Central memory CD8-positive, alpha-beta T cell (primary cell): ENCODE measurements at regions not wholly inside any gene's neighbourhood (a gene's known extent, or its start where the extent isn't known, plus 50 kb on each side); places are given as distances from the start of the nearest gene placed in this dataset.

Experiments used
- ATAC-seq: fragments of 150-1000 bp; cut with Tn5 transposase; replicated peaks from 2 replicates; pipeline ENCODE4 v1.10.0; 2022; ENCODE audit warnings: mild to moderate bottlenecking, moderate FRiP score, moderate number of reproducible peaks; ENCODE audit not compliant: poor library complexity, severe bottlenecking; ENCODE audit errors: extremely low read depth
- DNase-seq, 2 donors: peaks; one replicate each; pipeline ENCODE4 v3.0.0; 2021; ENCODE audit warnings: low spot score in 2 of 2
- H3K27ac Mint-ChIP-seq: one replicate; pipeline ENCODE4 v1.8.0; 2022; ENCODE audit warnings: low read depth, mild to moderate bottlenecking, moderate library complexity, mixed read lengths
- H3K27me3 Mint-ChIP-seq: one replicate; pipeline ENCODE4 v1.8.0; 2022; ENCODE audit warnings: mixed read lengths
- H3K36me3 Mint-ChIP-seq: one replicate; pipeline ENCODE4 v1.8.0; 2022; ENCODE audit warnings: mild to moderate bottlenecking, moderate library complexity, mixed read lengths; ENCODE audit not compliant: insufficient read depth
- H3K4me1 Mint-ChIP-seq: one replicate; pipeline ENCODE4 v1.8.0; 2022; ENCODE audit warnings: mixed read lengths
- H3K4me3 Mint-ChIP-seq: one replicate; pipeline ENCODE4 v1.8.0; 2022; ENCODE audit warnings: mild to moderate bottlenecking, moderate library complexity, mixed read lengths
- H3K9me3 Mint-ChIP-seq: one replicate; pipeline ENCODE4 v1.8.0; 2022; ENCODE audit warnings: mixed read lengths

DNA sequence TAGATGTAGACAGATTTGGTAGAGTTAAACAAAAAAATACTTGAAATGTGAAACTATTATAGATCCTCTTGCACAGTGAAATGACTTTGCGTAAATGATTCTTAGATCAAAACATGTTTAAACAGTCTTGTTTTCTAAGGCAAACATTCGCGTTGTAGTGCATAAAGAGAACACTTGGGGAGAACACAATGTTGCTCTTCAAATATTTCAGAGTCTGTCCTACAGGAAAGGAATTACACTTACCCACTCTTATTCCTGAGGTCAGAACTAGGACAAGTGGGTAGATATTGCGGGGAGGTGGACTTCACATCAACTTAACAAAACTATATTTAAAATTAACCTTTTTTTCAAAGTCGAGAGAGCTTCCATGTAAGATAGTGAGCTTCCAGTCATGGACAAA, 183.5 kb upstream of the PCSK2 start:
- H3K27me3 Mint-ChIP-seq: no peaks in the 10 kb centered on the region
- no peak overlapping the region for H3K27ac Mint-ChIP-seq
- ATAC-seq (no peak), DNase-seq (no peak)
- H3K36me3 Mint-ChIP-seq: no peaks in the 10 kb centered on the region
- H3K9me3 Mint-ChIP-seq: peaks cover 5% of the 10 kb centered on the region
- H3K4me1 Mint-ChIP-seq: no peaks in the 10 kb centered on the region
- no peak overlapping the region for H3K4me3 Mint-ChIP-seq

DNA sequence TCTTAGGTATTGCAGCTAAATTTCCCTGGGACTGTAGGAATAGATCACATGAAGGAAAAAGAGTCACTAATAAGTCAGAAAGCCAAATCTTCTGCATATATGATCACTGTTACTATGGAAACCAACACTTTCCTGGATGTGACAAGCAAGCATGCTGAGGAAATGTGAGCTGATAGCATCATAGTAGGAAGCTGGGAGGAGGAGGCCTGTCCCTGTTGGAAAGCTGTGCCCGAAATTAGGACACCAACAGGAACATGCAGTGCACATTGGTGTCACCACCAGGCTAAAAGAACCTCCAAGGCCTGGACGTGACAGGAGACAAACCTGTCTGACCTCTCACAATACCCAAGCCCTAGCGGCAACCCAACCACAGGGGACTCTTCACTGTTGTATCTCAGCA, 181.9 kb upstream of the PCSK2 start:
- H3K27me3 Mint-ChIP-seq: no peaks in the 10 kb centered on the region

DNA sequence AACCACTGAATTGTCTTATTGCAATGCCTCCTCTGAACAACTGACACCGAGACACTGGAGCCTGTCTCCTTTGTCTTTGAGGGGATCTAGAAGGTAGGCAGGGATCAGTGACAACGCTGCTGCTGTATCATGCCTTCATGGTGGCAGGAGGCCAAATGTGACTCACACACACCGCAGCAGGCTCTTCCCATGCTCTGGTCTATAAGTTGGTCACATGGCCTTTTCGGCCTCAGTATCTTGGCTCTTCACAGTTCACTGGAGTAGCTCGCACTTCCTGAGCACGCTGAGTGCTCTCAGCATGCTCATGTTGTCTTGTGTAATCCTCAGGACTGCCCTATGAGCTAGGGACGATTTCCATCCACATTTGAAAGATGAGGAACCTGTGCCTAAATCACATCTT, 167.4 kb upstream of the PCSK2 start:
- Mint-ChIP-seq H3K27me3 (no peaks in the 10 kb centered on the region), H3K9me3 (peaks cover 15% of the 10 kb centered on the region), H3K36me3 (peaks cover 2% of the 10 kb centered on the region), H3K4me1 (no peaks in the 10 kb centered on the region), H3K27ac (no peak overlapping the region), H3K4me3 (no peak overlapping the region)
- DNase-seq (no peak), ATAC-seq (no peak)

More for the DNA sequence above, 181.9 kb upstream of the PCSK2 start:
- ATAC-seq (no peak), DNase-seq (no peak)
- H3K9me3 Mint-ChIP-seq: peaks cover 5% of the 10 kb centered on the region
- H3K4me1 Mint-ChIP-seq: no peaks in the 10 kb centered on the region
- no peaks in the 10 kb centered on the region for H3K36me3 Mint-ChIP-seq
- H3K27ac Mint-ChIP-seq: no peak overlapping the region
- H3K4me3 Mint-ChIP-seq: no peak overlapping the region

DNA sequence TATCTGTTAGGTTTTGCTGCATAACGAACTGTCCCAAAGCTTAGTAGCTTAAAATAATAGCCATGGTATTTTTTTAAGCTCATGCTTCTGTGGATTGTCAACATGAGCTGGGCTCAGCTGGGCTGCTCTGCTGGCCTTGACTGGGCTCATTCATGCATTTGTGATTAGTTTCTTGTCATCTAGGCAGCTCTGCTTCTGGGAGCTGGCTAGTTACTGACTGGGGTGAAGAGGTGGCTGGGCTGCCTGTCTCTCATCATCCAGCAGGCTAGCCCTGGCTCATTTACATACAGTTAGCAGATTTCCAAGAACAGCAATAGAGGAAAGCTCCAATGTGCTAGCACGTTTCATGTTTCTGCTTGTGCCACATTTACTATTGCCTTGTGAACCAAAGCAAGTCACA, 165.1 kb upstream of the PCSK2 start:
- Mint-ChIP-seq H3K4me3 (no peak overlapping the region), H3K27me3 (no peaks in the 10 kb centered on the region), H3K36me3 (peaks cover 2% of the 10 kb centered on the region), H3K9me3 (peaks cover 15% of the 10 kb centered on the region), H3K4me1 (no peaks in the 10 kb centered on the region), H3K27ac (no peak overlapping the region)
- DNase-seq: no peak
- no peak for ATAC-seq

DNA sequence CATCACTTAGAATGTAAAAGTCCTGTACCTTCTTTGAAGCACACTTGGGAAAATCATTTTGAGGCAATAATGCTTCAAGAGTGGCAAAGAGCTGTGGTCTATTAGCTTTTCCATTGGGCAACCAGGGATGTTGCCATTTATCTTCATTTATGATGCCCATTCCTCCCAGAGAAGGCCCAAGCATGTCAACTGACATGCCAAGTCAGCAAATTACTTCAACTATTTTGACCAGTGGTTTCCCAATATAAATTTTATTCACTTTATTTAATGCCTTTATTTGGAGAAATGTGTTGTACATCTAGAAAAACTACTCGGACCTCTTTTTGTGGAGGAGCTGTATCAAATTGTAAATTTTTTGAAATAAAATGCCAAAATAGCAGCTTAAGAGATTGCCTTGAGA, 164.1 kb upstream of the PCSK2 start:
- Mint-ChIP-seq H3K9me3 (peaks cover 10% of the 10 kb centered on the region), H3K27me3 (no peaks in the 10 kb centered on the region), H3K4me3 (no peak overlapping the region), H3K4me1 (no peaks in the 10 kb centered on the region), H3K27ac (no peak overlapping the region), H3K36me3 (no peaks in the 10 kb centered on the region)
- DNase-seq (no peak), ATAC-seq (no peak)

DNA sequence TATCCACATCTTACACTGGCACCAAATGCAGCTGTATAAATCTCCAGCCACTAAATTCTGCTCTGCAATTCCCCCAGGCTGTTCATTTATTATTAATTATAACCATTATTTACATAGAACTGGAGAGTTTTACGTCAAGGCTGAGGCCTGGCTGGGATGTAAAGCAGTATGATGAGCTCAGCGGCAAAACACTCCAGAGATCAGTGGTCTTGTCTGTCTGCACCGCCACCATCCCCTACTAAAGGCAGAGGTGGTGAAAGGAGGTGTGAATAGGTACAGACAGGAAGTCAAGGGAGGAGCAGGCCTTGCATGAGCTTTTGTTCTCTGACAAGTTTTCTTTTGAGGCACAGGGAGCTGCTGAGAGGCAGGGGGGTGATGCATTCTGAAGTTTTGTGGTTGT, 159.9 kb upstream of the PCSK2 start:
- Mint-ChIP-seq H3K36me3 (no peaks in the 10 kb centered on the region), H3K27me3 (no peaks in the 10 kb centered on the region), H3K9me3 (peaks cover 13% of the 10 kb centered on the region), H3K4me3 (no peak overlapping the region), H3K4me1 (no peaks in the 10 kb centered on the region), H3K27ac (no peak overlapping the region)
- ATAC-seq: no peak
- DNase-seq: no peak

DNA sequence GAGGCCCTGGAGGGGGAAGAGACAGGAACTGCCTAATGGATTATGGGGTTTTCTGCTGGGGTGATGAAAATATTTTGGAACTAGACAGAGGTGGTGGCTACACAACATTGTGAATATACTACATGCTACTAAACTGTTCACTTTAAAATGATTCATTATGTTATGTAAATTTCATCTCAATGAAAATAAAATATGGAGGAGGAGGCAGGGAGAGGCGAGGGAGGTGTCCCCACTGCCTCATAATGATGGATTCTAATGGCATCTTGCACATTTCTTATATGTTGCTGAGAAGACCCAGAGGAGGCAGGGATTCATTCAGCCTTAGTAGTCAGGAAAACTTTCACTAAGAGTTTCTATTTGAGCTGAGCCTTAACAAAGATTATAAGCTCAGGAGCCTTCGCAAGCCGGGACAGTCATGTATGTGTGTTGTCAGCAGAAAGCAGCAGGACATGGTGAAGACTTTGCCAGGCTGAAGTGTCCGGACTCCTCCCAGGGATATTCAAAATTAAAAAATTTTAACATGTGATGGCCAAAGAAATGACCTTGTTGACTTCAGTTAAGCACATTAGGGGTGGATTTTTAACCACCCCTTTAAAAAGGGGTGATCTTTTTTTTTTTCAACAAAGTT, 158.6 kb upstream of the PCSK2 start:
- DNase-seq (no peak), ATAC-seq (no peak)
- Mint-ChIP-seq H3K4me1 (no peaks in the 10 kb centered on the region), H3K27ac (no peak overlapping the region), H3K27me3 (no peaks in the 10 kb centered on the region), H3K9me3 (peaks cover 13% of the 10 kb centered on the region), H3K4me3 (no peak overlapping the region), H3K36me3 (no peaks in the 10 kb centered on the region)

DNA sequence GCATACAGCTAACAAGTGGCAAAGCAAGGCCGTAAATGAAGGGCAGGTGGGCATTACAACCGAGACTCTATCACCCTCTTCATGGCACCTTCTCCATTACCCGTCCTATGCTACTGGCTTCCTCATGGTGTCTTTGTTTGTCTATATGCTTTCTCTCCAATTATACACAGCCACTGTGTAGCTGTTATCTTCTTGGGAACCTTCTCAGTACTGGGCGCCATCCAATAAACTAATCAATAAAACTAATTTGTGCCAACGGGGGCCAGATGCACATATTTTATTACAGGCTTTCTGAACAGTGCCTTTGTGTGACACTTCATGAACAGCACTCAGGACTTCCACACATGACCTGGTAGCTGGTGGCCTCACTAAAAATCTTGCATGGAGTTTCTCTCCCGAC, 149.8 kb upstream of the PCSK2 start:
- H3K4me1 Mint-ChIP-seq: no peaks in the 10 kb centered on the region
- H3K36me3 Mint-ChIP-seq: no peaks in the 10 kb centered on the region
- ATAC-seq: no peak

DNA sequence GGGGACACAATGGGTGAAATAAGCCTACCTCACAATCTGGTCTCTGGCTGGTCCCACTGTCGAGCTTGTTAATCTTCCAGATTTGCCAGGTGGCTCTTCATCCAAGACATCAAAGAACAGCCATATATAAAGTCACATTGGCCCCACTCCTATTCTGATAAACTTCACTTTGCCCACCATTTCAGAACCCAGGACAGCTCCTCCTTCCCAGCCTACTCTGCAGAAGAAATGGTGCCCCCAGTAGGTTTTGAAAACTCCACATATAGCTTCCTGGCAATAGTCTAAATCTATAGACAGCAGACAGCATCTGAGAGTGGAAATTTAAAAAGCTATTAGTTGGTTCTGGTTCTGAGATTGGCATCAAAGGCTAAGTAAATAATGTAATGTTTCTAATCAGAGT, 143.1 kb upstream of the PCSK2 start:
- Mint-ChIP-seq H3K36me3 (no peaks in the 10 kb centered on the region), H3K27ac (no peak overlapping the region), H3K27me3 (no peaks in the 10 kb centered on the region), H3K4me3 (no peak overlapping the region), H3K4me1 (no peaks in the 10 kb centered on the region), H3K9me3 (peaks cover 23% of the 10 kb centered on the region)
- DNase-seq (no peak), ATAC-seq (no peak)

More for the DNA sequence above, 149.8 kb upstream of the PCSK2 start:
- no peak overlapping the region for H3K4me3 Mint-ChIP-seq
- H3K27ac Mint-ChIP-seq: no peak overlapping the region
- DNase-seq: no peak
- peaks cover 7% of the 10 kb centered on the region for H3K9me3 Mint-ChIP-seq
- no peaks in the 10 kb centered on the region for H3K27me3 Mint-ChIP-seq

DNA sequence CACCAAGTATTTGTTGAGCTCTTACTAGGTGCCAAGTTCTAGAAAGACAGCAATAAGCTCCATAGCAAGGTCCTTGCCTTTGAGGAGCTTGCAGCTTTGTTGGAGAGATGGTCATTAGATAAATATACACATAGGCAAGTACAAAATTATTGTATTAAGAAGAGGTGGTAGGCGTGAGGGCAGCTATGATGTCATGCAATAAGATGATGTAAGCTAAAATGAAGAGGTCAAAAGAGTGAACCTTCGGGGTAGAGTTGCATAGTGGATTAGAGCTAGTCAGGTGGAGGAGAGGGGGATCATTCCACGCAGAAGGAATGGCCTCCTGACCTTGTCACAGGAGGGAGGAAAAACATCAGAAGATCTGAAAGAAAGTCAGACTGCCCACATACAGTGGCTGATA, 141.9 kb upstream of the PCSK2 start:
- no peak overlapping the region for H3K4me3 Mint-ChIP-seq
- DNase-seq: no peak
- H3K4me1 Mint-ChIP-seq: no peaks in the 10 kb centered on the region
- H3K9me3 Mint-ChIP-seq: peaks cover 23% of the 10 kb centered on the region
- no peaks in the 10 kb centered on the region for H3K27me3 Mint-ChIP-seq
- ATAC-seq: no peak
- no peak overlapping the region for H3K27ac Mint-ChIP-seq
- H3K36me3 Mint-ChIP-seq: no peaks in the 10 kb centered on the region

DNA sequence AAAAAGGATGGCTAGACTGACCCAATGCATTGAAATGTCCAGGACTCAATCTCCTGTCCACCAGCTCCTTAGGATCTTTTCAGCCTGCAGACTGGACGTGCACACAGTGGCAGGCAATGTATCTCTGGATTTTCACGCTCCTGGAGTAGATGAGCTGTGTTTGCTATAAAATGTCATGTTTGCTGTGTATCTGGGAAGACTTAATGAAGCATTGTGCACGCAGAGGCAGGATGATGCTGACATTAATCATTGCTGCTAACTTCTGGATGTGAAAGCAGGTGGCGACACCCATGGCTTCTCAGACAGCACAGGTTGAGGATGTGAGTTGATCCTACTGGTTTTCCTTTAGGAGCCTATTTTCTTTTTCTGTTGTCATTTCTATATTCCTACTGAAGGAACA, 133.1 kb upstream of the PCSK2 start:
- H3K4me1 Mint-ChIP-seq: no peaks in the 10 kb centered on the region
- no peak overlapping the region for H3K27ac Mint-ChIP-seq
- no peak for DNase-seq
- no peaks in the 10 kb centered on the region for H3K36me3 Mint-ChIP-seq
- H3K4me3 Mint-ChIP-seq: no peak overlapping the region
- no peak for ATAC-seq
- H3K9me3 Mint-ChIP-seq: peaks cover 8% of the 10 kb centered on the region
- no peaks in the 10 kb centered on the region for H3K27me3 Mint-ChIP-seq

DNA sequence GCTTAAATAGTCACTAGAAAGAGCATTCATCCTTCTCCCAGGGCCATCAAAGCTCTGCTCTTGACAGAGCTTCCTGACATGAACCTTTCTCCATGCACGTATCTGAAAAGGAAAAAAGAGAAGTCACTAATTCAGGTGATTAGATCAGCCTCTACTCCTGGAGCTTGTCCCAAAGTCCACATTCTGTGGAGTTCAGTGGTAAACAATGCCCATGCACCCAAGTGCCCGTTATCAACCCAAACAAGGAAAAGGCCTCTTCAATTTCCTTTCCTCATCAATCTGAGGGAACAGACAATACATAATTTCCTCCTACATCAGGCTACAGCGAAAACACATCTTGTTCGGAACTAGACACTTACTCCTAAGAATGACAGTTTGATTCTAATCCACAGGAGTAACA, 129.2 kb upstream of the PCSK2 start:
- ATAC-seq: no peak
- H3K36me3 Mint-ChIP-seq: no peaks in the 10 kb centered on the region

DNA sequence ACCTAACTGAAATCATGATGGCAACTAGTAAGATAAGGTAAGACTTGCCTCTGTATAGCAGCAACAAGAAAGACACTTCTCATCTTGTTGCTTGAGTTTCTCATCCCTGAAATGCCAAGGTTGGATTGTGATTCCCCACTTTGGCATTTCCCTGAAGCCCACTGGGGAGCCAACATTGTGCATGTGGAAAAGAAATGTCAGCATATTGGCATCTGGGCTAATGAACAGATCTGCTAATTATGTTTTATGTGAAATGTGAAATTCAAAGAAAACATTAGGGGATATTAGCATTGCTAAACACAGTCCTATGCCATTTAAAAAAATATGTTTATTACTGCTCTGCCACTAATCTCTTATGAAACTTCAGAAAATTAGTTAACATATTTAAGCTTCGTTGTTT, 126.3 kb upstream of the PCSK2 start:
- no peak overlapping the region for H3K4me3 Mint-ChIP-seq
- H3K36me3 Mint-ChIP-seq: no peaks in the 10 kb centered on the region
- no peak overlapping the region for H3K27ac Mint-ChIP-seq
- no peaks in the 10 kb centered on the region for H3K4me1 Mint-ChIP-seq
- DNase-seq (no peak), ATAC-seq (no peak)
- no peaks in the 10 kb centered on the region for H3K27me3 Mint-ChIP-seq
- H3K9me3 Mint-ChIP-seq: peaks cover 19% of the 10 kb centered on the region

More for the DNA sequence above, 129.2 kb upstream of the PCSK2 start:
- Mint-ChIP-seq H3K27me3 (no peaks in the 10 kb centered on the region), H3K4me1 (no peaks in the 10 kb centered on the region), H3K27ac (no peak overlapping the region), H3K9me3 (peaks cover 13% of the 10 kb centered on the region), H3K4me3 (no peak overlapping the region)
- DNase-seq: no peak

DNA sequence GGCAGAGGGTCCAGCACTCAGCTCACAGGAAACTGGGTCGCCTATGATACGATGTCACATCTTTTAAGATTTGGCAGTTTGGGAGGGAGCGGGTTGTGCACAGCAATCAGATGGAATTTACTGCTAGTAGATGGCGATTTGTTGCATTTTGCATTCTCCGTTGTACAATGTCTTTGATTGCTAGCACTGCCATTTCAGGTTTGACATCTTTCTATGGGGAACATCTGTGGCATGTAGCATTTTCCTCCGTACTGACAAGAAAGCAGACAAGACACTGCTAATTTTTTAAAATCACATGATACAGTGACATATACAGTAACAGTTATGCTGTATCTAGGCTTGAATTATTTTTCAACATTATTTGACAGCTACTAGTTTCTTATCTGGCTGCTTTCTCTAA, 119.7 kb upstream of the PCSK2 start:
- no peaks in the 10 kb centered on the region for H3K4me1 Mint-ChIP-seq
- no peak overlapping the region for H3K4me3 Mint-ChIP-seq
- no peak for ATAC-seq
- no peak overlapping the region for H3K27ac Mint-ChIP-seq
- H3K36me3 Mint-ChIP-seq: no peaks in the 10 kb centered on the region
- H3K27me3 Mint-ChIP-seq: no peaks in the 10 kb centered on the region
- peaks cover 12% of the 10 kb centered on the region for H3K9me3 Mint-ChIP-seq
- no peak for DNase-seq
